Dermis blood vessel endothelial cell (primary cell): ENCODE measurements at regions not wholly inside any gene's neighbourhood (a gene's known extent, or its start where the extent isn't known, plus 50 kb on each side); places are given as distances from the start of the nearest gene placed in this dataset.

Source experiments
- DNase-seq: peaks from one replicate; pipeline ENCODE4 v3.0.0; 2010

GRCh38 chr1:208921259-208921658 is 662.3 kb upstream of the CAMK1G start:
- no peak for DNase-seq

GRCh38 chr1:208923456-208923855 is 660.1 kb upstream of the CAMK1G start:
- no peak for DNase-seq

GRCh38 chr1:208923946-208924720 is 659.4 kb upstream of the CAMK1G start:
- DNase-seq = no peak

GRCh38 chr1:208924928-208925327 is 658.6 kb upstream of the CAMK1G start:
- DNase-seq = no peak

- DNase-seq = peak; percentile 46
Observed at GRCh38 chr1:208928349-208929010, 655.0 kb upstream of the CAMK1G start.

GRCh38 chr1:208929575-208929974 is 653.9 kb upstream of the CAMK1G start:
- DNase-seq = no peak

GRCh38 chr1:208931936-208932335 is 651.6 kb upstream of the CAMK1G start:
- DNase-seq = no peak

- DNase-seq = no peak
Observed at GRCh38 chr1:208933984-208934525, 649.5 kb upstream of the CAMK1G start.

- DNase-seq = no peak
Observed at GRCh38 chr1:208934933-208935332, 648.6 kb upstream of the CAMK1G start.

GRCh38 chr1:208935517-208936187 is 647.9 kb upstream of the CAMK1G start:
- DNase-seq = no peak

GRCh38 chr1:208939537-208940085 is 643.9 kb upstream of the CAMK1G start:
- DNase-seq = no peak

- DNase-seq = peak; percentile 64
Observed at GRCh38 chr1:208942394-208943130, 641.0 kb upstream of the CAMK1G start.

- no peak for DNase-seq
Observed at GRCh38 chr1:208943291-208943690, 640.2 kb upstream of the CAMK1G start.

- DNase-seq = peak; percentile 76
Observed at GRCh38 chr1:208944981-208945451, 638.5 kb upstream of the CAMK1G start.

GRCh38 chr1:208950206-208950605 is 633.3 kb upstream of the CAMK1G start:
- DNase-seq = no peak

GRCh38 chr1:208951026-208951525 is 632.4 kb upstream of the CAMK1G start:
- DNase-seq = no peak

- peak; percentile 83 for DNase-seq
Observed at GRCh38 chr1:208951908-208952307, 631.6 kb upstream of the CAMK1G start.

- no peak for DNase-seq
Observed at GRCh38 chr1:208962867-208963266, 620.6 kb upstream of the CAMK1G start.

- DNase-seq = no peak
Observed at GRCh38 chr1:208965351-208965750, 618.2 kb upstream of the CAMK1G start.

- no peak for DNase-seq
Observed at GRCh38 chr1:208967334-208967733, 616.2 kb upstream of the CAMK1G start.

- DNase-seq = no peak
Observed at GRCh38 chr1:208974717-208975116, 608.8 kb upstream of the CAMK1G start.

- DNase-seq = no peak
Observed at GRCh38 chr1:208975456-208975855, 608.1 kb upstream of the CAMK1G start.
